Omental fat pad (tissue), 3 donors: ENCODE measurements at regions not wholly inside any gene's neighbourhood (a gene's known extent, or its start where the extent isn't known, plus 50 kb on each side); places are given as distances from the start of the nearest gene placed in this dataset.

Experiments
- ATAC-seq: fragments of 150-250 bp; one replicate; pipeline ENCODE4 v1.9.1; 2016; ENCODE audit warnings: mild to moderate bottlenecking, moderate library complexity; ENCODE audit not compliant: low FRiP score
- DNase-seq: peaks from one replicate; pipeline ENCODE4 v3.0.0-alpha.2; 2019; ENCODE audit warnings: low spot score
- TF ChIP-seq, protein P1 (sequence below), 3 donors: fragments of 450-650 bp; IDR thresholded peaks; one replicate each; pipeline ENCODE4 v1.5.1; 2016 to 2017; ENCODE audit warnings: antibody characterized with exemption in 3 of 3, mild to moderate bottlenecking in 3 of 3, moderate library complexity in 2 of 3

DNA sequence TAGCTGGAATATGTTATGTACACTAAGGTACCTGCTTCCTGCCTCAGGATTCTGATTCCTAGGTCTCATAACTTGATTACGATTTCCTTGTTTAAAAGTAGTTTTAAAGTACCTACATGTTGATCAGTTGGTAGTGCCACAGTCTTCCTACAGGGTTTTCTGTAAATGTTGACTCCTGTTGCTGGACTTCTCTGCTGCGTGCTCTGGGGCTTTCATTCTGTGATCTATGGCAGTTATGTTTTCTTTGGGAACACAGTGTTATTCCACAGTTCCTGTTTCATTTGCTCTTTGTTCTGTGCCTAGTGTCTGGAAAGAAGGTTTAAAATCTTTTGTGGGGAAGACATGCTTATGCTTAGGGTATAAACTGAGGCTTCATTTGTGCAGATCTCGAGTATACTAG, 343.5 kb downstream of the PLK2 start:
- no peak for DNase-seq
- TF ChIP-seq, protein P1, sequence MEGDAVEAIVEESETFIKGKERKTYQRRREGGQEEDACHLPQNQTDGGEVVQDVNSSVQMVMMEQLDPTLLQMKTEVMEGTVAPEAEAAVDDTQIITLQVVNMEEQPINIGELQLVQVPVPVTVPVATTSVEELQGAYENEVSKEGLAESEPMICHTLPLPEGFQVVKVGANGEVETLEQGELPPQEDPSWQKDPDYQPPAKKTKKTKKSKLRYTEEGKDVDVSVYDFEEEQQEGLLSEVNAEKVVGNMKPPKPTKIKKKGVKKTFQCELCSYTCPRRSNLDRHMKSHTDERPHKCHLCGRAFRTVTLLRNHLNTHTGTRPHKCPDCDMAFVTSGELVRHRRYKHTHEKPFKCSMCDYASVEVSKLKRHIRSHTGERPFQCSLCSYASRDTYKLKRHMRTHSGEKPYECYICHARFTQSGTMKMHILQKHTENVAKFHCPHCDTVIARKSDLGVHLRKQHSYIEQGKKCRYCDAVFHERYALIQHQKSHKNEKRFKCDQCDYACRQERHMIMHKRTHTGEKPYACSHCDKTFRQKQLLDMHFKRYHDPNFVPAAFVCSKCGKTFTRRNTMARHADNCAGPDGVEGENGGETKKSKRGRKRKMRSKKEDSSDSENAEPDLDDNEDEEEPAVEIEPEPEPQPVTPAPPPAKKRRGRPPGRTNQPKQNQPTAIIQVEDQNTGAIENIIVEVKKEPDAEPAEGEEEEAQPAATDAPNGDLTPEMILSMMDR (IDR thresholded peaks at IDR 0.05) = no peak
- ATAC-seq = no peak

DNA sequence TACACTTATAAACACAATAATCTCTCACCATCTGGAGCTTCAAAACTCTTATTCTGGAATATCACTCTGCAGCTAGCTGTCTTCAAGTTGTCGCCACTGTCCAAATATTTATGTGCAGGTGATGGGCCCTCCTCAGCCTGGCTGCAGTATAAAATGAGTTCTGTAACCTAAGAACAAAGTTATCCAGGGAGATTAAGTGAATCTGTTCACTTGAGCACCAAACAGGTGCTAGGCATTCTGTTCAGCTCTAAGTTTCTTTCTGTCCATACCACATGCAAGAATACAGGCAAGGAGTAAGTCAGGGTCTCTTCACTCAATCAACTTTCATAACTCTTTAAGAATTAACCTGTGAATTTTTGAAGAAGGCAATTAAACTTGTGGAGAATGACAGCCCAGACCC, 344.1 kb downstream of the PLK2 start:
- TF ChIP-seq, protein P1 (IDR thresholded peaks at IDR 0.05) = no peak
- DNase-seq = no peak
- no peak for ATAC-seq

DNA sequence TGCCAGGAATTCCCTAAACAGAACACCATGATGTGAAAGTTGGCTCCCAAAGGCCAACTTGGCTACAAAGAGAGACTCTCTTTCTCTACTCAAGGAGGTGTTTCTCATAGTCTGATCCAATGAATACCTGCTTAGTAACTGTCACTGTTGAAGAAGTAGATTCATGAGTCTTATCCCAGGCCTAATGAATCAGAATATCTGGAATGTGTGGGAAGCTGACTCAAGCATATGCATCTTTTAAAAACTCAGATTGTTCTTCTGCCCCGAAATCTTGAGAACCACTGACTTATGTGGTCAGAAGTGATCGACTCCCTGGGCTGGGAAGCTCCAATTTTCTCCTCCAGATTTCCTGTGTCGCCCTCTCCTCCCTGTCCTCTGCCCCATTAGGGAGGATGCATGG, 345.6 kb downstream of the PLK2 start:
- DNase-seq (no peak), ATAC-seq (no peak)
- TF ChIP-seq, protein P1 (IDR thresholded peaks at IDR 0.05) = no peak

DNA sequence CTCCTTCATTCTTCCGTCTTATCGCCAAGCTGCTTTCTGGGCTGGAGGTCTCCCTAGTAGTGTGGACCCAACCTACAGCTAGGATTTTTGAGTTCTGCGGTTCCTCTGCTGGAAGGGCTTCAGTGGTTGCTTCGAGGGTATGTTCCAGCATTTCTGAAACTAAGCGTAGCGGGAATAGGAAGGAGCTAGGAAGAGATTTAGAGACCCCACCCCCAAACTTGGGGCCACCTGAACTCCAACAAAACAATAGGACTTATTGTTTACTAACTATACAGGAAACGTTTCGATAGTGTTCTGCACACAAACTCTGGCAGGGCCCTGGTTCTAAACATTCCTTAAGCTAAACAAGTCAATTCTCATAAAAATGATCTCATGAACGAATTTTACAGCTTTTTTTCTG, 346.7 kb downstream of the PLK2 start:
- TF ChIP-seq, protein P1 (IDR thresholded peaks at IDR 0.05) = no peak
- ATAC-seq (no peak), DNase-seq (no peak)

DNA sequence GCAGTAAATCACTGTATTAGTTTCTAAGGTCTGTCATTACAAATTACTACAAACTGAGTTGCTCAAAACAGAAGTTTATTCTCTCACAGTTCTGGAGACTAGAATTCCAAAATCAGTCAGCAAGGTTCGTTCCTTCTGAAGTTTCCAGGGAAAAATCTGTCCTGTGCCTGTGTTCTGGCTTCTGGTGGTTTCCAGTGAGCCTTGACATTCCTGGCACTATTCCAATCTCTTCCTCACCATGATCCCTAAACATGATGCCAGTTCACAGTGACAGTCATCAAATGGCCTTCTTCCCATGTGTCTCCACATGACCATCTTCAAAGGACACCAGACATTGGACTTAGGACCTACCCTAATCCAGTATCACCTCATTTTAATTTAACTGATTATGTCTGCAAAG, 351.4 kb downstream of the PLK2 start:
- ATAC-seq = no peak
- DNase-seq = no peak
- TF ChIP-seq, protein P1 (IDR thresholded peaks at IDR 0.05) = no peak

DNA sequence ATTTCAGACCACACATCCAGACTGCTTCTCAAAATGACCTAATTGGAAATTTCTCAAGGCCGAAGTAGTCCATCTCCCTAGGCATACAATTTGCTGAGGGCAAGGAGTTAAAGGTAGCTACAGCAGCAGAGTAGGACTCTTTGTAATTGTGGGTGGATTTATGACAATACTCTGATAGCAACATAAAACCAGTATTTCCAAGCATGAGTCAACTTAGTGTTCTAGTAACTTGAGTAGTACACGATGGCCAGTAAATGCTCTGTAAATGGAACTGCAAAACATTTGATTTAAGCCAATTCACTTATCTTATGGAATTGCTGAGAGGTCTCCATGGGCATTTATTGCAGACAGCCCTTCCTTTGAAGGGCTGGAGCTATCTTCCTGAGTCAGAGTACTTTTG, 352.2 kb downstream of the PLK2 start:
- TF ChIP-seq, protein P1 (IDR thresholded peaks at IDR 0.05) = no peak
- DNase-seq (no peak), ATAC-seq (no peak)

DNA sequence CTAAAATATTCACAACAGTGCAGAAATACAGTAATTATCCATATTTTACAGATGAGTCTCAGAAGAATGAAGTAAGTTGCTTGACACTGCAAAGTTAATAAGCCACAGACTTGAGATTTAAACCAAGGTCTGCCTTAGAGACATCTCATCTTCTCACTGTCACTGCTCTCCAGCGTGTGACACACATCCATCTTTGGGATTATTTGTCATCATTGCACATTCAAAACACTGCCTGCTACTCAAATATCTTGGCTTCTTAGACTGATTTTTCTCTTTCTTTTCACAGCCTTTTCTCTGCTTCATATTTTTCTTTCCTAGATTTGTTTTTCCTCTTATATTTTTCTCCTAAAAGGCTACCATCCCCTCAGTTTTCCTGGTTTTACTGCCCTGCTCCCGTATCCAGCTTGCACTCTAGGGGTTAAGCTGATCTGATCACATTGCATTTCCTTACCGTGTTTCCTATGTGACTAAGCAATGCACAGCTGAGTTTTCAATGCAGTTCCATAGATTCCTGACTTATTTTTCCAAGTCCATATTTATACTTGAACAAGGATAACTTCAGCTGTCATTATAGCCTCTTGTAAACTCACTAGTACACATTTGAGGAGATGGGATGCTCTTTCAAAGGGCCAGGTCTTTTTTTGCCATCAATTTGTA, 353.0 kb downstream of the PLK2 start:
- DNase-seq (no peak), ATAC-seq (no peak)
- TF ChIP-seq, protein P1 (IDR thresholded peaks at IDR 0.05) = no peak
